22Rv1 (cell line): ENCODE measurements at regions not wholly inside any gene's neighbourhood (a gene's known extent, or its start where the extent isn't known, plus 50 kb on each side); places are given as distances from the start of the nearest gene placed in this dataset.

Experiments used
- CTCF ChIP-seq: fragments of 450-650 bp; IDR thresholded peaks from 2 replicates; pipeline ENCODE4 v1.5.1; 2017; ENCODE audit warnings: mild to moderate bottlenecking
- ZFX ChIP-seq: fragments of 450-650 bp; IDR thresholded peaks from 2 replicates; pipeline ENCODE4 v1.6.1; 2017; ENCODE audit warnings: antibody characterized with exemption, borderline replicate concordance

- no peak for TF ChIP-seq CTCF
- no peak for TF ChIP-seq ZFX
These were observed 275.2 kb upstream of the CNR1 start for GRCh38 chr6:88441346-88441745.
